ENCODE measurements at regions not wholly inside any gene's neighbourhood (a gene's known extent, or its start where the extent isn't known, plus 50 kb on each side); places are given as distances from the start of the nearest gene placed in this dataset.
A peak's percentile ranks its signal among the peaks of the same experiment; 100 is the strongest.

- no peak for TF ChIP-seq CTCF (IDR thresholded peaks at IDR 0.05; ENCODE audit: control insufficient read depth, extremely low read depth, insufficient read depth)
- DNase-seq (ENCODE audit: low read depth): no peak
- H3K4me3 ChIP-seq (ENCODE audit: low read depth, low read length): no peak overlapping the region
Measured at GRCh38 chr1:162941024-162941423, 80.0 kb upstream of the CCDC190 start.

DNA sequence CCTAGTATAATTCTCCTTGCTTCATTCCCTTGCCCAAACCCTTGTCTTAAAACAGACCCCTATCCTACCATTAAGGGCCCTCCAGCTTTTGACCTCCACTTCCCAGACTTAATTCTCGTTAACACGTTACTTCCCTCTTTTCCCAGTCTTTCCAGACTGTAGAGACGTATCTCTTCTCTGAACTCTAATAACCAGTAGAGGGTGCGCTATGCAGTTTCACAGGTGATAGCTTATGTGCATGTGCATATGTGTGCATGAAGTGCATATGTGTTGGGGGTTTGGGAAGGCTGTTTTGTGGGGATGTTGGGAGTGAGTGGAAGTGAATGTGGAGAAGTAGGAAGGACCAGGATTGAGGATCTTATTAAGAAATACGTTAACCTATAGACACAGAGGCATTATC lies 78.1 kb upstream of the CCDC190 start:
- no peak overlapping the region for H3K4me3 ChIP-seq (ENCODE audit: low read depth, low read length)
- DNase-seq (ENCODE audit: low read depth): no peak

DNA sequence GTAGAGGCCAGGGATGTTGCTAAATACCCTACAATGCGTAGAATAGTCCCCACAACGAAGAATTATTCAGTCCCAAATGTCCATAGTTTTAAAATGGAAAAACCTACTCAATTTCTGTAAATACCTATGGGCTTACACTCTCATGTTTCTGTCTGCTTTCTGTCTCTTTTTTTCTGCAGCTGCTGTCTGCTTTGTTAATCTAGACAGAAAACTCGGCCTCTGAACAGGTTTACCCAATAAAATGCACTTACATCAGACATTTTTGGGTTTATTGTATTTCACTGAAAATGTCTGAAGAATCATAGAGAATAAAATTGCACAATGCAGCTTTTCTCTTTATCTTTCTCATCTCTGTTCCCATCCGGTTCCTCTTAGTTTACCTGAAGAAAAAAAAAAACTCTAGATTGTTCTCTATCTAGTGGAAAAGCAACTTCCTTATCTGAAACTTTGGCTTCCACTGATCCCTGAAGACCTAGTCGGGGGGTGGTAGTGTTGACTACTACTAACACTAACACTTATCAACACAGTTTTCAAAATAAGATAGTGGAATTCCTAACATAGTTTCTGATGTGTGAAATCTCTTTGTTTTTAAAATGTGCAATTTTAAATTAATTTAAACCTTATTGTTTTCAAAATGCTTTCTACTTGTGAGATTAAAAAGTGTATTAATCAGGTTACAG lies 76.9 kb upstream of the CCDC190 start:
- no peak overlapping the region for H3K4me3 ChIP-seq (ENCODE audit: low read depth, low read length)
- no peak for DNase-seq (ENCODE audit: low read depth)
- no peak for TF ChIP-seq CTCF (IDR thresholded peaks at IDR 0.05; ENCODE audit: control insufficient read depth, extremely low read depth, insufficient read depth)

More for the DNA sequence above, 78.1 kb upstream of the CCDC190 start:
- TF ChIP-seq CTCF (IDR thresholded peaks at IDR 0.05; ENCODE audit: control insufficient read depth, extremely low read depth, insufficient read depth): 0 out of 2 replicates have a peak, but pooled peaks have one; percentile 5

DNA sequence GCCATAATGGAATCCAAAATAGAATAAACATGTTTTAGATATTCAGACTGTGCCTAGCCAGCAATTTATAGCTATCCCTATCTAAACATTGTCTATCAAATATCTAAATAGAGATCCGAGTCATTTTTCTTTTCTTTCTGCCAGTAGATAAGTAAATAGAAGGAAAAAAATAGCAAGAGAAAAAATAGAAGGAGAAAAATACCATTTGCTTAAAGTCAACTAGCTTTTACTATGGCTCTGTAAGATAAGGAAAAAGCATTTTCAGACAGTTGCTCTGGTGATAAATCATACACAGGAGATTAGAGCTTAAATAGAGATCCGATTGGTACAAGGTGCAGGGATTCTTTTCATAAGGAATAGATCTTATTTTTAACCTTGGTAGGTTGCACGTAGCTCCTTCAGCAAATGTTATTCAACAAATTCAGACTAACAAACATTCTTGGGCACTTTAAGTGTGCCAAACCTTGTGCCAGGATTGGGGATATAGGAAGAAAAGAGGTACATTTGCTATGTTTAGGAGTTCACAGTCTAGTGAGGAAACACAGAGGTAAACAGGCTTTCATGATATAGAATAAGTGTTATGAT lies 70.1 kb upstream of the CCDC190 start:
- TF ChIP-seq CTCF (IDR thresholded peaks at IDR 0.05; ENCODE audit: control insufficient read depth, extremely low read depth, insufficient read depth): no peak
- peak; percentile 57 for DNase-seq (ENCODE audit: low read depth)
- peak overlapping the region; percentile 26 for H3K4me3 ChIP-seq (ENCODE audit: low read depth, low read length)

DNA sequence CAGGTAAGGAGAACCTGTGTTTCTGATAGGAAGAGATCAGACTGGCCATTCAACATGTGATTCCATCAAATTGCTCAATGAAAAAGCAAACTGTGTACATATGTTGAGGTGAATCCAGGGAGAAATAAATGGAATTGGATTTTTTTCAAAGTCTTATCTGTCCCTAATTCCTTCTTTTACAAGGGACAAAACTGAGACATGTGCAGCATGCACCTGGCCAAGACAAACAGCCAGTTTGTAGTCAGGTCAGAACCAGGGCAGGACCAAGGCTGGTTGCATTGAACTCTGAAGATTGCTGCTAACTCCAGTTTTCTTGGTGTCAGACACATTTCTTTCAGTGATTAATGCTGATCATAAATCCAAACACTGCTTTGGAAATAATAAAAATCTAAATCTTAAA lies 69.6 kb upstream of the CCDC190 start:
- DNase-seq (ENCODE audit: low read depth): peak; percentile 93
- no peak overlapping the region for H3K4me3 ChIP-seq (ENCODE audit: low read depth, low read length)
- no peak for TF ChIP-seq CTCF (IDR thresholded peaks at IDR 0.05; ENCODE audit: control insufficient read depth, extremely low read depth, insufficient read depth)

DNA sequence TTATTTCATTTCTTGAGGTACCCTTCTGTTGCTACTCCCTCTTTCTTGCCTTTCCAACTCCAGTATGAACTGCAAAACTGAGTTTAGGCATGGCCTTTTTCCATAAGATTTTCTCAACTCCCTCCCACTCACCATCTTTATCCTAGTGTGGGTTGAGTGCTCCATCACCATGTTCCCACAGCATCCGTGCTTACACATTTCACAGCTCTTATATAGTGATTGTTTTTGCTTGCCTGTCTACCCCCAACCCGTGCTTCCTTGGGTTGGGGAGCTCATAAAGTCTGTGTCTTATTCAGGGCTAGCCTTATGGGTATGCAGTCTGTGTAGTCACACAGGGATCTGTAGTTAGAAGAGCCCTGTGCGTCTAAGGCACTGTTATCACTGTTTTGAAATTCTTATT lies 68.2 kb upstream of the CCDC190 start:
- H3K4me3 ChIP-seq (ENCODE audit: low read depth, low read length): no peak overlapping the region
- no peak for TF ChIP-seq CTCF (IDR thresholded peaks at IDR 0.05; ENCODE audit: control insufficient read depth, extremely low read depth, insufficient read depth)
- DNase-seq (ENCODE audit: low read depth): no peak

- no peak for DNase-seq (ENCODE audit: low read depth)
- TF ChIP-seq CTCF (IDR thresholded peaks at IDR 0.05; ENCODE audit: control insufficient read depth, extremely low read depth, insufficient read depth): no peak
- H3K4me3 ChIP-seq (ENCODE audit: low read depth, low read length): no peak overlapping the region
Measured at GRCh38 chr1:162928141-162928540, 67.2 kb upstream of the CCDC190 start.

Data from LNCaP clone FGC (cell line).